Astrocyte of the hippocampus (primary cell): ENCODE measurements at regions not wholly inside any gene's neighbourhood (a gene's known extent, or its start where the extent isn't known, plus 50 kb on each side); places are given as distances from the start of the nearest gene placed in this dataset.
"Not testable (repeated sequence)": the region's sequence is repeated elsewhere in the genome, so short reads cannot be mapped to it uniquely, and the experiment has no call there.

Source experiments
- DNase-seq: peaks from one replicate; pipeline ENCODE4 v3.0.0; 2011; ENCODE audit warnings: low read depth, low spot score

DNA sequence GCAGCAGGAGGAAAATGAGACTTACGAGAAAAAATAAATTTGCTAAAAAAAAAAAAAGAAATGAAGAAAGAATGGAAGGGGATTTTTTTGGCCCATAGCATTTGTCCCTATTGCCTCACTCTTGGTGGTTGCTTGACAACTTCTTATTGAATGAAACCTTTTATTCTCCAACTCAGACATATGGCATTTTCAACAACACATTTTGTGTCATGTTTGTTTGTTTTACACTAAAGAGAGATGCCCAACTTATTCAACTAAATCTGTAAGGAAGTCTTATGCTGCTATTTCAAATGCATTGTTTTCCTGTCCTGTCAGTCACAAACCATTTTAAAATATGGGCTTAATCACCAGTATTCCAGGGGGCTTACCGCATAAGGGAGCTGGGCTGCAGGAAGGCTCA, 409.1 kb upstream of the TENM3 start:
- no peak for DNase-seq

DNA sequence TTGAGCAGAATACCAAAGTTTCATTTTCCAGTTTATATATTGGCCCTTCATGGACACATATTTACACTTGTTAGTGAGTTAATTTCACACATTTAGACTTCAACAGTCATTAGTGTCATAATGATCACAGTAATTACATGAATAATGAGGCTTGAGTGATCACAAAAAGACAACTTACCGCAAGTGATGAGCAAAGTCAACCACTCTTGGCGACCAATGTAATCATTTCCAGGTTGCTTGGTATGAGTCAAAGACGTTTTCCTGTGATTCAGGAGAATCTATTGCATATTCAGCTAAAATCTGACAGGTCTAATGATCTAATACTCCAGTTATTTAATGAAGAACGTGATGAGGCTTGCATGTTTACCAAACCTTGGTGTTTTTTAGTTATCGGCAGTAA, 407.9 kb upstream of the TENM3 start:
- DNase-seq = no peak

DNA sequence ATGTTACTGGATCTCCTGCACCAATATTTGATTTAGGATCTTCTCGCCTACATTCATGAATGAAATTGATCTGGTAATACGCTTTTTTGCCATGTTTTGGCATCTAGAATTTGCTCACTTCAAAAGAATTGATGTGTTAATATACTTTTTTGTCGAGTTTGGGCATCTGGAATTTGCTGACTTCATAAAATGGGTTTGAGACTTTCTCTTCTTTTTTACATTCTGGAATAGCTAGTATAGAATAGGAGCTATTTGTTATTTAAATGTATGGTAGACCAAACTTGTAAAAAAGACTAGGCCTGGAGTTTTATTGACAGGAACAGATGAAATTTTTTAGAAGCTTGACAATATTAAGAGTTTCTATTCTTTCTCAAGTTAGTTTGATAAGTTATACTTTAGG, 404.9 kb upstream of the TENM3 start:
- DNase-seq = no peak

DNA sequence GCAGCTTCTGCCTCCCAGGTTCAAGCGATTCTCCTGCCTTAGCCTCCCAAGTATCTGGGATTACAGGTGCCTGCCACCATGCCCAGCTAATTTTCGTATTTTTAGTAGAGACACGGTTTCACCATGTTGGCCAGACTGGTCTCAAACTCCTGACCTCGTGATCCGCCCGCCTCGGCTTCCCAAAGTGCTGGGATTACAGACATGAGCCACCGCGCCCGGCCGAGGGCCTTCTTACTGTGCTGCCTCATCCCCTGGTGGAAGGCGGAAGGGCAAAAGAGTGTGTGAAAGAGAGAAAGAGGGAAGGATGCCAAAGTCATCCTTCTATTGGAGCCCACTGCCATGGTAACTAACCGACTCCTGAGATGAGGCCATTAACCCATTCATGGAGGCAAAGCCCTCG, 399.4 kb upstream of the TENM3 start:
- DNase-seq = not testable (repeated sequence)

DNA sequence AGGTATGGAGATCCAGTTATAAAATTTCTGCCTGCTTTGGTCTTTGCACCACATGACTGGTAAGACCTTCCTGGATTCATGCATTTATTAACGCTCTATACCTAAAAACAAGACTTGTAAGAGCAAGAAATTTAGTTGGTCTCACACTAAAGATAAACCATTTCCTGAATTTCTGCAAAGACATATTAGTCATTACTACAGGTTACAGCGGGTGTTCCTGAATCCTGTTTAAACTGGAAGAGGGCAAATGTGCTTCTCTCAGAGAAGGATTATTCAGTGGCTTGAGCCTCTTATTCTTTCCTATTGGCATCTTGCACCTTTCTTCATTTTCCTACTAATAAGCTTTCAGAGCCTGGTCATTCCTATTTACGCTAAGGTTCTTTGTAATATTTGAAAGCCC, 397.6 kb upstream of the TENM3 start:
- no peak for DNase-seq

DNA sequence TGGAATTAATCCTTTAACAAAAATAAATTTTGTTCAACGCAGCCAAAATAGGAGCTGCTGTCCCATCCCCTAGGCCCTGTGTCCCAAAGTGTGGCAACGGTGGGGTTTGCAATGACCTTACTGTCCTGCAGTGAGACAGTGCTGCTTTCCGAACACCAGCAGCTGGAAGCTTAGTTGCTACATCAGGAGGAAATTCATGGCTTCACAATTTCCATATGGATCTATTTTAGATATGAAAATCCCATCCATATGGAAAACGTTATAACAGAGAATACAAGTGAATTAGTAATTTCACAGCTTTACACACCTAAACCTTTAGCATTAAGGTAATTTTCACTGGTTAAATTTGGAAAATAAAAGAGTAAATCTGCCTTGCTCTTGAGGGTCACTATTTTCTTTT, 396.3 kb upstream of the TENM3 start:
- DNase-seq = no peak

DNA sequence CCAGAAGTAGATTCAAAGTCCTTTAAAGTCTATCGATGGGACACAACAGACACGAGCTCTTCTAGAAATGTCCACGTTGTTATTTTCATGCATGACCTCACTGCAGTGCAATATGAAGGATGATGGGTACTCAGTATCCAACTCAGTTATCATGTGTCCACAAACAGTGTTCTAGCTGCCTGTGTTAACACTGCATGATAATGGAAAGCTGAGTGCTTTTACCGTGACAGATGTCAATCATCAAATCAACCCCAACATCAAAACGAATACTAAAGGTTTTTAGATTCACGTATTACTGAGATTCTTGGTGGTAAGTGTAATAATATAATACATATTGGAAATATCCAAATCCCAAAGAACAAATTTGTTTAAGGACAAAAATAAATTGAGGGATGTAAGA, 394.8 kb upstream of the TENM3 start:
- DNase-seq = no peak

DNA sequence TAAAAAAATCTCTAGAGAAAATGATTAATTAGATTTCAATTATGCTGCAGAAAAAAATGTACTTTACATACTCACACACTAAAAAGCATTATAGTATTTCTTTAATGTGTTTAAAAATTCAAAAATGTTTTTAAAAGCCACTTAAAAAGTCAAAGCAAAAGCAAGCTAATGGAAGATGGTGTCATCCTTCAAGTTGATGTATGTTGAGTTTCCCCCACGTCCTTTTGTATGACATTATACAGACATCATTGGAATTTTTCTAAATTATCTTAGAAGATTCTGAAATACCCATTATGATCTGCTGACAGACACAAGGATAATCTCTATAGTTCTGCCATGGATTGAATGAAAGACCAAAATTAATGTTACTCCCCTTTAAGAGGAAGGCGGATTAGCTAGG, 393.7 kb upstream of the TENM3 start:
- DNase-seq = no peak

DNA sequence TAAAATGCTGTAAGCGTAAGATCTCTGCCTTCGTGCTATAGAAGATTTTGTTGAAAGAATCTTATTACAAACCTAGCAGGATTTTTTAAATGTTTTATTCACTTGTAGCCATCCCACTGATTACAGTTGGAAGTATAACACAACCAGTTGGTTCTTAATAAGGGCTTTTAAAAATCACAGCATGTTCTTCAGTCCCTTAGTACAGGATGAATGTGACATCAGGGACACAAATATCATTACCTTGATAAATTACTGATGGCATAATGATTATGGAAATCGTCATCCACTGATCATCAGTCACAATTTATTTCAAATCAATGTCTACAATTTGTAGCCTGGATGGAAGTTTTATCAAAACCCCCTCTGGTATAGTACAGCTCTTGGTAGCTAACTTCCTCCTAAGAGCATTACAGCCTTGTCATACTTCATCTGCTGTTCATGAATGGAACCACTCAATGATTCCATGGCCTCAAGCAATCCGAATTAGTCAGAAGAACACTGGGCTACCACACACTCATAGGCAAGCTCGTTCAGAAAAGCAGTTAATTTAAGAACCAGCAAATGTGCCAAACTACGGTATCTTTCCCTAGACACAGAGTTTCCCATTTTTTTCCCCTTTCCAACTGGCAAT, 389.2 kb upstream of the TENM3 start:
- no peak for DNase-seq

DNA sequence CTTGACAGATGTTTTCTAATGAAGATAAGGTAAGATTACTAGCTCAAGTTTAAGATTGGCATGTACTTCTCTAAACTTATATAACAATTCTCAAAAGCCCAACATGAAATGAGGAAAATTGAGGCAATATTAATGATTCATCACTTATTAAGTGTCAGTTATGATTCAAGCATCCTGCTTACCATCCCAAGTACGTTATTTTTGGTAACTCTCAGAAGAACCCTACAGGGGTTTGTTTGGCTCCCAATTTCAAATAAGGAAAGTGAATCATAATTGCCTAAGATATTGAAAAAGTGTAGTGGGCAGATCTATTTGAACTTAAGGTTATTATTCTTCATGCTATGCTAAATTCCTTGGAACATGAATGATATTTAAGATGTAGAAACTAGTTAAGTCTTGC, 387.9 kb upstream of the TENM3 start:
- no peak for DNase-seq

DNA sequence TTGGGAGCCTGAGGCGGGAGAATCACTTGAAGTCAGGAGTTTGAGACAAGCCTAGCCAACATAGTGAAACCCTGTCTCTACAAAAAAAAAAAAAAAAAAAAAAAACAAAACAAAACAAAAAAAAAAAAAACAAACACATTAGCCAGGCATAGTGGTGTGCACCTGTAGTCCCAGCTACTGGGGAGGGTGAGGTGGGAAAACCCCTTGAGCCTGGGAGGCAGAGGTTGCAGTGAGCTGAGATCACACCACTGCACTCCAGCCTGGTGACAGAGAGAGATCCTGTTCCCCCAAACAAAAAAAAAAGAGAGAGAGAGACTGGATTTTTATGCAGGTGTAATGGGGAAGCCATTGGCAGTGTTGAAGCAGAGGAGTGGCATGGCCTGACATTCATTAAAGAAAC, 385.7 kb upstream of the TENM3 start:
- not testable (repeated sequence) for DNase-seq

DNA sequence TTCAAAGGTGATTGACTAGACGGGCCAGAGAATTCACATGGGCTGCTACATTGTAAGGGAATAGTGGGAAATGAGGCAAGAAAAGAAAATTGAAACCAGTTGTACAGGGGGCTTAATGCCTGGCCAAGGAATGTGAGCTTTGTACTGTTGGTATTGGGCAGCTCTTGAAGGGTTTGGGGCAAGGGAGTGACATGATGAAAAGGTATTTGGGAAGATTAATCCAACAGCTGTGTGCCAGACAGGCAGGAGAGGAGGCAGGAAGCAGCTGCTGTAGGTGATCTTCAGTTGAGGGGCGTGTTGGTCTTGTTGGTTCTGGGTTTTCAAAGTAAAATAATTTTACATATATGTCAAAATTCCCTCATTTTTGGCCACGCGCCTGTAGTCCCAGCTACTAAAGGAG, 384.5 kb upstream of the TENM3 start:
- no peak for DNase-seq

DNA sequence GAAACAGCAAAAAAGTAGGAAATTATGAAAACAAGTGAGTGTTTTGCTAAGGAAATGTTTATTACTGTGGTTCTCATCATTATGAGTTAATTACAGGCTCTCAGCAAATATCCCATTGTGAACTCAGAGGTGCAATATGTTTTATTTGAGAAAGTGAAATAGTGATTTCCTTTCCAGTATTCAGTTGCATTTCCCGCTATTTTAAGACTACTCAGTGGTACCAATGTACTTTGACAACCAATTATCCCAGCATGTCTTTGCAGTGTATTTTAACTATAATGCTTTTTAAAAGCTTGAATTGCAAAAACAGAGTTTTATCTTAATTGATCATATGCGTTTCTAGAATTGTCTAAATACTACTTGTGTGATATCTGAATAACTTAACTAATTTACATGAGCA, 383.8 kb upstream of the TENM3 start:
- no peak for DNase-seq

DNA sequence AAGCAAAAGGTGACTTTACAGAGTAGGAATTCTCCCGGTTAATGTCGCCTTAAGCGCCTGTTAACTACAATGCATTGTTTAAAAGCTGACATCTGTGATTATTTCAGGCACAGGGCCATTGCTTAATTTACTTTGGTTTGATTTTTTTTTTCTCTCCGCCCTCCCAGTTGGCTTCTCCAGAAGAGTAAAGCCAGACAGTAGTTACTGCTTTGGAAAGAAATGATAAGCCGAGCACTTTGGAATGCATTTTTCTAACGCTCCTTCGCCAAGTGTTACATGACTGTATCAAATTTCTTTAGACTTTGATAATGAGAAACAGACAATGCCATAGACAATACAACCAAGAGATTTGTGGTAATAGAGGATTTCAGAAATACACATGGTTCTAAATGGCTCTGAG, 383.0 kb upstream of the TENM3 start:
- DNase-seq = peak; percentile 37

DNA sequence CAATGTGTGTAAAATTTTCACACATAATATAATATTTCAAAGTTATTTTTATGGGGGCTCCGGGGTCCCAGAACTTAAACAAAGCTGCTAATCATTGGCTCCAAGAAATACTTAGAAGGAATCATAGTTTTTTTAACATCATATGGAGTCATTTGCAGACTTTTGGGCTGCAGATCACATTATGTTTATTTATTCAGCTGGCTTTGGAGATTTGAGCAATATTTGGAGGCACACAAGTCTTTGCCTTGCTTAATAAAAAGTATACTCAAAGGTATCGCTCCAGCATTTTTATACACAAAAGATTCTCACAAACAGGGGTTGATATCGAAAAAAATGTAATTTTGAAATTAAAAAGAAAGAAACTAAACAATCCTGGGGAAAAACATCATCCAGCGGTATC, 382.5 kb upstream of the TENM3 start:
- DNase-seq = no peak

DNA sequence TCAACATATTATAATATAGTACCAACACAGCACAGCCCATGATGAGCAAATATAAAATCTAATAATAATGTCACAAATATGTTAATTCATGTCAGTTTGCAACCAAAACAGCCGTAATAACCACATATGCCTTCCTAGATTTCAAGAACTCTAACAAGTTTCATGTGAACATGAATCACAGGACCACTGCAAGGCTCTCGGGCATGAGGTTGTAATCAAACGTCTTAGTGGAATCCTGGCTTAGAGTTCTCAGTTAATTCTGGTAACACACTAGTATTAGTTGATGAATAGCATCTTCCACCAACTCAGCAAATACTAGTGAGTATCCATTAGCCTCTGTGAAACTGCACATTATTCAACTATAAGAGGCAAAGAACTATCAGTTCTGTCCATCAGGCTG, 379.3 kb upstream of the TENM3 start:
- no peak for DNase-seq

DNA sequence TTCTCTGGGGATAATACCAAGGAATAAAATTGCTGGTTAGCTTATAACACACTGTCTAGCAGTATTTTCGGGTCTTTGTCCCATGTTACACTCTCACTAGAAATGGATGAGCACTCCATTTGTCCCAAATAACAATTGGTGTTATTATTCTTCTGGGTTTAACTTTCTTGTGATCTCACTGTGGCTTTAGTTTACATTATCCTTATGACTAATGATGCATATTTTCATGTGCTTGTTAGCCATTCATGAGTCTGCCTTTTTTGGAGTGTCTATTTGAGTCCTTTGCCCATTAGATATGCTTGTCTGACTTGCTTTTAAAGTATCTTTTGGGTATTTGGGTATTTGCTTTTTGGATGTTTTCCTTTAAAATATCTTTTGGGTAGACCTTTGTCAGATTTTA, 372.9 kb upstream of the TENM3 start:
- no peak for DNase-seq

DNA sequence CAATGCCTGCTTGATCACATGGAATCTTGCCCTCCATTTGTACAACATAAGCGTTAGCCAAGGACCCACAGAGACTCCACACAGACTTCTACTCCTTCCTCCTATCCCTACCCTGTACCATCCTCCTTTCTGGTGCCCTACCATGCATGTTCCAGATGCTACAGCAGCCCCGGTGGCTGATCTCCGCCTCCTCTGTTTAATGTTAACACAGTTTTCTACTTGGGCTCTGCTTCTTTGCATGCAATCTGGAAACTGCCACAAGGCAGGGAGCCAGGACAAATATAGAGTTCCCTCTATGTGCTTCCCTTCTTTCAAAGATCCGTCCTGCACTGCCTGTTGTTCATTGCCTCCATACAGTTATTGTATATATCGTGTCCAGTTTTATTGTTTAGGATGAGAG, 368.6 kb upstream of the TENM3 start:
- no peak for DNase-seq

DNA sequence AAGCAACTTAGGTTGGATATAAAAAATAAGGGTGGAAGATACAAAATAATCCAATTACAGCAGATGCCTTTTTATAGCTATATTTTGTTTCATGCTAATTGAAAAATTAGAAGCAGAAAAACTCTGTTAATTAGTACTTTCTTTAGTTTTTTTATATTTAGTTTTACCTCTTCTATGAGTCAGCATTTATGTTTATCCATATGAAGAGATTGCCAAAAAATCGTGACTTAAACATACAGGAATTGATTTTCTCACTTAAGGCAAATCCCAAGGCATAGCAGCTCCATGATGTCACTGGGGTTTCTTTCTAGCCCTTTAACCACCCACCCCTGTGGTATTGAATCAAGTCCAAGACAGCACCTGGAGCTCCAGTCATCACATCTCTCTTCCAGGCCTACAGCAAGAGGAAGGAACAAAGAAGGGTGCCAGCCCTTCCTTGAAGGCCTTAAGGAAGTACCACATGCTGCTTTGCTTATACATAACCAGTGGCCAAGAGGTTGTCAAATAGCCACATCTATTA, 365.8 kb upstream of the TENM3 start:
- peak; percentile 49 for DNase-seq

DNA sequence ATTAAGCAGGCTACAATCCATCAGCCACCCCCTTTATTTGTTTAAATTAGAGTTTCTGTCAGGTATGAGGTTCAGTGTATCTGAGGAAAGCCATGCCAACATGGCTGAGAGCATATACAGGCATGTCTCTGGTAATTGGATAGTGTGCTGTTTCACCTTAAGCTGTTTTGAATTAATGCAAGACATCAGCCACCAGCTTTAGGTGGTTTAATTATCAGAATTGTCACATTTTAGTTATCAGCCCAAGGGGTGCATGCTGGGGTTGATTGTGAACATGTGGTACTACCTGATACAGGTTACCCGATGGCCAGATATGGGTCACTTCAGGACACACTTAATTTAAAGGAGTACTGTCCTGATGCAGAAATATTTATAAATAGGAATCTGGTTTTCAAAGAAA, 353.2 kb upstream of the TENM3 start:
- no peak for DNase-seq

DNA sequence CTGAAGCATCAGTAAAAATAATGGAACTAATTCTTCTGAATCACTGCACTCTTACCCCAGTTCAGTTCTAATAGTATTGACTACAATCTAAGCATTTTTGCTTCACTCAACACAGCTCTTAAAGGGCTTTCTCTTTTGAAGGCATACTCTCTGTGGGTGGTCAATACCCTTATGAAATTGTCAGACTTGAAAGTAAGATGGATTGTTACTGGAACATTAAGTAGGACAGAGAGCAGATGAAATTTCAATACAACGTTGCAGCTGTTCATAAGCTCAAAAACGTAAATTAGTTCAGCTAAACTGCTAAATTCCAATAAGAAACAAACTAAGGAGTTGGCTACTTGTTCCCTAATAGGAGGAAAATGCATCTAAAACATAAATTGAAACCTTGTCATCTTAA, 352.3 kb upstream of the TENM3 start:
- DNase-seq = no peak

DNA sequence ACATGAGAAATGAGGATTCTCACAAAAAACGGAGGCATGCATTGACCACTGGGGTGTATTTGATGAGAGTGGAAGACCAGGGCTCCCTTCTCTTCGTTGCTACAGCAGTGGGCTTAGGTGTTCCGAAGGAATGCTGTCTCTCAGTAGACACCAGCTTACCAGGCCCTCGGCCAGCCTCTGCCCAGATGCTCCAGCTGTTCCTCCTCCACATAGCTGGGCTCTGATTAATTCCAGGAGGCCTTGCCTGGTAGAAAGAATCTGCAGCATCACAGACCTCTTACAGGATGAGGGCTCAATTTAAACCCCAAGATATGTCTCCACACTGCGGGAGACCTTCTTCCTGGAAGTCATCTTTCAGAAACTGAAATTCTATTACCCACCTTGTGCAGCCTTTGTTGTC, 346.6 kb upstream of the TENM3 start:
- no peak for DNase-seq

DNA sequence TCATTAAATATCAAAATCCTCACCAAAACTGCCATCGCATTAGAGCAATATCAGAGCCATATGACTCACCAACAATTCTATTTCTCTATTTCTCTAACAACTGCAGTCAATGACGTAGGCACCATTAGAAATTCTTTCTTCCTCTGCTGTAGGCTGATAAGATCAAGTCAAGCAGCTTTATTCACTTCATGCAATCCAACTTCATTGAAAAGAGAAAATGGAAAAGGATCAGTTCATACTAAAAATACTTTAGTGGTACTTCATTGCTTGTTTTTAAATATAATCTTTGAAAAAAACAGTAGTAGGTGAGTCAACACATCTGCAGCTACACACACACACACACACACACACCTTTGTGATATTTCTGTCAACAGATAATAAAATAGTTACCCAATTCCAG, 345.3 kb upstream of the TENM3 start:
- DNase-seq = peak; percentile 39

DNA sequence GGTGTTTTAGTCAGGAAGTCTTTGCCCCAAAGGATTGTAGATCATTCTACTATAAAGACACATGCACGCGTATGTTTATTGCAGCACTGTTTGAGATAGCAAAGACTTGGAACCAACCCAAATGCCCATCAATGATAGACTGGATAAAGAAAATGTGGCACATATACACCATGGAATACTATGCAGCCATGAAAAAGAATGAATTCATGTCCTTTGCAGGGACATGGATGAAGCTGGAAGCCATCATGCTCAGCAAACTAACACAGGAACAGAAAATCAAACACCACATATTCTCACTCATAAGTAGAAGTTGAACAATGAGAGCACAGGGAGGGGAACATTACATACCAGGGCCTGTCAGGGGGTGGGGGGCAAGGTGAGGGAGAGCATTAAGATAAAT, 340.8 kb upstream of the TENM3 start:
- DNase-seq = not testable (repeated sequence)
